Activated CD4-positive, CD25-positive, alpha-beta regulatory T cell treated with anti-CD3 and anti-CD28 coated beads, Interleukin-2, amount 50 U/mL, for 24 hours (primary cell): ENCODE measurements at regions not wholly inside any gene's neighbourhood (a gene's known extent, or its start where the extent isn't known, plus 50 kb on each side); places are given as distances from the start of the nearest gene placed in this dataset.

Experiments
- ATAC-seq, 2 donors: fragments of 150-1000 bp; cut with Tn5 transposase; one replicate each; pipeline ENCODE4 v1.10.0; 2021; ENCODE audit warnings: mild to moderate bottlenecking in 1 of 2, moderate library complexity in 1 of 2

- ATAC-seq = no peak
Measured at GRCh38 chr2:66382091-66382490, 52.8 kb upstream of the MEIS1 start.

- ATAC-seq = no peak
Measured at GRCh38 chr2:66379473-66379872, 55.5 kb upstream of the MEIS1 start.

GRCh38 chr2:66377832-66378231 lies 57.1 kb upstream of the MEIS1 start:
- no peak for ATAC-seq

- ATAC-seq = no peak
Measured at GRCh38 chr2:66370824-66371223, 64.1 kb upstream of the MEIS1 start.

GRCh38 chr2:66366619-66367018 lies 68.3 kb upstream of the MEIS1 start:
- ATAC-seq = no peak

GRCh38 chr2:66364495-66365333 lies 70.2 kb upstream of the MEIS1 start:
- ATAC-seq = no peak

- no peak for ATAC-seq
Measured at GRCh38 chr2:66362701-66363100, 72.2 kb upstream of the MEIS1 start.

GRCh38 chr2:66346231-66346664 lies 88.7 kb upstream of the MEIS1 start:
- no peak for ATAC-seq

GRCh38 chr2:66344087-66344663 lies 90.8 kb upstream of the MEIS1 start:
- ATAC-seq = no peak

- no peak for ATAC-seq
Measured at GRCh38 chr2:66343259-66343658, 91.7 kb upstream of the MEIS1 start.

GRCh38 chr2:66340521-66340920 lies 94.4 kb upstream of the MEIS1 start:
- no peak for ATAC-seq

GRCh38 chr2:66334237-66335029 lies 100.5 kb upstream of the MEIS1 start:
- no peak for ATAC-seq

- ATAC-seq = no peak
Measured at GRCh38 chr2:66331176-66331575, 103.7 kb upstream of the MEIS1 start.

GRCh38 chr2:66329081-66329605 lies 105.8 kb upstream of the MEIS1 start:
- no peak for ATAC-seq

- no peak for ATAC-seq
Measured at GRCh38 chr2:66327066-66327740, 107.7 kb upstream of the MEIS1 start.

GRCh38 chr2:66324909-66325528 lies 109.9 kb upstream of the MEIS1 start:
- no peak for ATAC-seq

- ATAC-seq = no peak
Measured at GRCh38 chr2:66324356-66324755, 110.6 kb upstream of the MEIS1 start.

GRCh38 chr2:66323406-66323805 lies 111.5 kb upstream of the MEIS1 start:
- no peak for ATAC-seq

- ATAC-seq = no peak
Measured at GRCh38 chr2:66322506-66323260, 112.2 kb upstream of the MEIS1 start.

GRCh38 chr2:66318009-66318561 lies 116.8 kb upstream of the MEIS1 start:
- no peak for ATAC-seq

GRCh38 chr2:66317268-66317890 lies 117.5 kb upstream of the MEIS1 start:
- no peak for ATAC-seq
